ENCODE measurements at regions not wholly inside any gene's neighbourhood (a gene's known extent, or its start where the extent isn't known, plus 50 kb on each side); places are given as distances from the start of the nearest gene placed in this dataset.

DNA sequence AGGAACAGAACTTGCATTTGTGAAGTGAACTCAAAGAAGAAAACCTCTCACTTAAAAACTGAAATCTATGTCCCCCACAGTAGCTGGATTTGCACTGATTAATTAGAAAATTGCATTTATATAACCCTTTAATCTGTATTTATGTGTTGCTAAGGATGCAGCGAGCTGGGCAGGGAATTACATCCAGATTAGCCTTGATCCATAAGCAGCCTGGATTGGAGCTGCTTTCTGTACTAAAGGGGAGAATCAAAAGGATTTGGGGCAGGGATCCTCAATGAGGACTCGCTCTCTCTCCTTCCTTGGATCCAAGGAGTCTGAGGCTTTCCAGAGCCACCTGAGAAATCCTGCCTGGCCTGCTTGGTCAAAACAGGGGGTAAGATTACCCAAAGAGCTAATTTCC lies 125.9 kb downstream of the TLE3 start:
- no peak for DNase-seq (ENCODE audit: low read depth)
- TF ChIP-seq, protein P1, sequence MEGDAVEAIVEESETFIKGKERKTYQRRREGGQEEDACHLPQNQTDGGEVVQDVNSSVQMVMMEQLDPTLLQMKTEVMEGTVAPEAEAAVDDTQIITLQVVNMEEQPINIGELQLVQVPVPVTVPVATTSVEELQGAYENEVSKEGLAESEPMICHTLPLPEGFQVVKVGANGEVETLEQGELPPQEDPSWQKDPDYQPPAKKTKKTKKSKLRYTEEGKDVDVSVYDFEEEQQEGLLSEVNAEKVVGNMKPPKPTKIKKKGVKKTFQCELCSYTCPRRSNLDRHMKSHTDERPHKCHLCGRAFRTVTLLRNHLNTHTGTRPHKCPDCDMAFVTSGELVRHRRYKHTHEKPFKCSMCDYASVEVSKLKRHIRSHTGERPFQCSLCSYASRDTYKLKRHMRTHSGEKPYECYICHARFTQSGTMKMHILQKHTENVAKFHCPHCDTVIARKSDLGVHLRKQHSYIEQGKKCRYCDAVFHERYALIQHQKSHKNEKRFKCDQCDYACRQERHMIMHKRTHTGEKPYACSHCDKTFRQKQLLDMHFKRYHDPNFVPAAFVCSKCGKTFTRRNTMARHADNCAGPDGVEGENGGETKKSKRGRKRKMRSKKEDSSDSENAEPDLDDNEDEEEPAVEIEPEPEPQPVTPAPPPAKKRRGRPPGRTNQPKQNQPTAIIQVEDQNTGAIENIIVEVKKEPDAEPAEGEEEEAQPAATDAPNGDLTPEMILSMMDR (IDR thresholded peaks at IDR 0.05; ENCODE audit: insufficient read depth, low read depth, low read length) = no peak
- H3K4me3 ChIP-seq (ENCODE audit: low read depth, low read length) = no peak overlapping the region

DNA sequence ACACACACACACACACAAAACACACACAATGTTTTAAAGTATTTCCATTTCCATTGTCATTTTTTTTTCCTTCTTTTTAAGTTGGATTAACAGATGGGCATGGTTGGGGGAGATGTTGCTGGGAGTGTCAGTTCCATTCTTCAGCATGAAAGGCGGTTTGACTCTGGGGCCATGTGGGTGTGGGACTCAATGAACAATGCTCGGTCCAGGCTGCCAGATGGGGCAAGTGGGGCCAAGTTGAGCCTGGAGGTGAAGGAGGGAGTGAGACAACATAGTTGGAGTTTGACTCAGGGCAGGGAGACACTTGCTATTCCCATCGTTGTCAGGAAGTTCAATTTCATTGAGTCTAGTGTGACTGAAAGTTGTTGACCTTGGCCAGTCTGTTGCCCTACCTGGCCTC lies 125.3 kb downstream of the TLE3 start:
- H3K4me3 ChIP-seq (ENCODE audit: low read depth, low read length) = no peak overlapping the region
- TF ChIP-seq, protein P1 (IDR thresholded peaks at IDR 0.05; ENCODE audit: insufficient read depth, low read depth, low read length) = no peak
- DNase-seq (ENCODE audit: low read depth) = no peak

DNA sequence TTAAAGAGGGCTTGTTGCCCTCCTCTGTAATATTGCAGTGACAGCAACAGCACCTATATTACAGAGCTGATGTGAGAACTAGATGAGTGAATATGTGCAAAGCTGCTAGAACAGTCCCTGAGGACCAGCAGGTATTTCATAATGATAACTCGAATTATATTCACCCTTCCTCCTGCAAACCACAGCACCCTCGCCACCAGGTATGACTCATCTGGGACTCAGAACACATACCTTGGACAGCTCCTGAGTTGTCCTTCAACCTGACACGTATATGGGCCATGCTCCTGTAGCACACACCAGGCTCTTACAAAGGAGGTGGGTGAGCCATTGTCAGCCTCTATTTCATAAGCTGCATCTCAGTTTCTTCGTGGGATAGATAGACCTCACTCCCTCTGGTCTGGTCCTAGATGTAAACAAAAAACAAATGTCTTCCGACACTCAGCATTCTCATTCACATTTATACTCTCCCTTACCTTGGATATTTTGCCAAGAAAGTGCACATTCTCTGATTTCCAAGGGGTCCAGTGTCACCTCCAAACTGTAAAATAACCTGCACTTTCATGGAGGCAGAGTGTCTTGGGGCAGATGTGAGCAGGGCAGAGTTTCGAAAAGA lies 124.5 kb downstream of the TLE3 start:
- TF ChIP-seq, protein P1 (IDR thresholded peaks at IDR 0.05; ENCODE audit: insufficient read depth, low read depth, low read length) = no peak
- peak; percentile 37 for DNase-seq (ENCODE audit: low read depth)
- H3K4me3 ChIP-seq (ENCODE audit: low read depth, low read length) = no peak overlapping the region

DNA sequence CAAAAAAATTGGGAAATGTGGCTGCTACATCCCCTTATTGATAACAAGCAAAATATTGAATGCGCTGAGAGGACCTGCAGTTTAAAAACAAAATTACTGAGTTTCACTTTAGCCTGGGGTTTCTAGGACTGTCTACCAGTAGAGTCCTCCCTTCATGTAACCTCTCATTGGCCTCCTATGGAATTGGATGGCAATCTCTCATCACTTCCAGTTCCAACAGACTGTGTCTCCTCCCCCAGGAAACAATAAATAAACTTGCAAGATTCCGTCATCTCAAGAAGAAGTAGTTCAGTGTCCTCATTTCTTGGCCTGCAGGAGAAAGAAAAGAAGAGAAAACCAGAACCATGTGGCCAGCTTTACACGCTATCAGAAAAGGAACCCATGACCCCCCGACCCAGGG lies 123.8 kb downstream of the TLE3 start:
- TF ChIP-seq, protein P1 (IDR thresholded peaks at IDR 0.05; ENCODE audit: insufficient read depth, low read depth, low read length) = no peak
- DNase-seq (ENCODE audit: low read depth) = no peak
- no peak overlapping the region for H3K4me3 ChIP-seq (ENCODE audit: low read depth, low read length)

DNA sequence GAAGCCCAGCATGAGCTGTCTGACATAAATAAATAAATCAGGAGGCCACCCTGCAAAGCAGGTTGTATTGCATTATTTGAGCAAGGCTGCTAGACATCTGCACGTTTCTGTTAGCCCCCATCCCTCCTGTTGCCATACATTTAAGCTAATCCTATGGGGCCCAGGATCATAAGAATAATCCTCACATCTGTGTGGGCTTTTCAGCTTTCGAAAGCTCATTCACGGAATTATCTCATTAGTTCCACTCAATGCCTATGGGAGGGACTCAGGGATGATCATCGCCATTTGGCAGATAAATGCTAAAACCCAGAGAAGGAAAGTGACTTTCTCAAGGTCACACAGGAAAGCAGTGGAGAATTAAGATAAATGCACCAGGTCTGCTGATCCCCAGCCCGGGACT lies 123.4 kb downstream of the TLE3 start:
- TF ChIP-seq, protein P1 (IDR thresholded peaks at IDR 0.05; ENCODE audit: insufficient read depth, low read depth, low read length) = no peak
- DNase-seq (ENCODE audit: low read depth) = no peak
- no peak overlapping the region for H3K4me3 ChIP-seq (ENCODE audit: low read depth, low read length)

DNA sequence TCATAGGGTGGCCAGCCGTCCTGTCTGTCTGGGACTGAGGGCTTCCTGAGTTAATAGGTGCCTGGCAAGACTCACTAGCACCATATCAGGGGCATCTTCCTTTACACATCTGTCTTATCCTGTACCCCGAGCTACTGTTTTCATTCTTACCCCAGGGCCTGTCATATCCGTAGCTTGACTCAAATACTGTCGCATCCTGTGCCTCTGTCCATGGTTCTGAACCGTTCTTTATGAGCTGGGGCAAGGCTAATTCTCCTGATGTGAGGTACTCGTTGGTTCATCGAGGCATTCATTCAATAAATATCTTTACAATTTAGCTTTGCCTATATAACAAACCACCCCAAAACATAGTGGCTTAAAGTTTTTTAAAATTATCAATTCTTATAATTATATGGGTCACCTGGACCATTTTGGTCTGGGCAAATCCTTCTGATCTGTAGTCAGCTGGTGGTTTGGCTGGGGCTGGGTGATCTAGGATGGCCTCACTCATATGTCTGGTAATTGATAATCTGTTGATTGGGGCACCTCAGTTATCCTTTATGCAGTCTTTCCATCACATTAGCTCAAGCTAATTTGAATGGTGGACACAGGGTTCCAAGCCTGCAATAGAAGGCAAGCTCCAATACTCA lies 121.2 kb downstream of the TLE3 start:
- TF ChIP-seq, protein P1 (IDR thresholded peaks at IDR 0.05; ENCODE audit: insufficient read depth, low read depth, low read length) = no peak
- peak; percentile 51 for DNase-seq (ENCODE audit: low read depth)
- no peak overlapping the region for H3K4me3 ChIP-seq (ENCODE audit: low read depth, low read length)

DNA sequence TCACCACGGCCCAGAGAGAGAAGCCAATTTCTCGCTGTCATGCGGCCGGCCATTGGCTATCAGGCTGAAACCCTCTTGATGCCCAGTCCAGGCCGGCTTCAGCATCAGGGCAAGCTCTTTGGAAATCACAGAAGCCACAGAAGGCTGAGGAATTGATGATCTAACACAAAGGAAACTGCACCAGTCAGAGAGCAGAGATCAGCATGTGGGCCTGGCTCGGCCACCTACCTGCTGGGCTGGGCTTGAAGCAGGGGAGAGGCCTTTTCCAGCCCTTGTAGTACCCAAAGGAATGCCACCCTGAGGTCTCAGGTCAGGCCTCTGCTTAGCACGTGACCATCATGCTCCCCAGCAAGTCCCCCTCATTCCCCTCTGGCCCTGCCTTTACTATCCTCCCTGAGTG lies 119.1 kb downstream of the TLE3 start:
- no peak overlapping the region for H3K4me3 ChIP-seq (ENCODE audit: low read depth, low read length)
- TF ChIP-seq, protein P1 (IDR thresholded peaks at IDR 0.05; ENCODE audit: insufficient read depth, low read depth, low read length) = no peak
- no peak for DNase-seq (ENCODE audit: low read depth)

Measured in fibroblast of villous mesenchyme (primary cell).